NB4 (cell line): ENCODE measurements at regions not wholly inside any gene's neighbourhood (a gene's known extent, or its start where the extent isn't known, plus 50 kb on each side); places are given as distances from the start of the nearest gene placed in this dataset.
A peak's percentile ranks its signal among the peaks of the same experiment; 100 is the strongest.

Experiments
- DNase-seq: peaks from one replicate; pipeline ENCODE4 v3.0.0; 2010; ENCODE audit warnings: low read depth
- H3K4me3 ChIP-seq: one replicate; pipeline ENCODE4 v1.5.1; 2011; ENCODE audit warnings: mild to moderate bottlenecking, low read depth, low read length, moderate library complexity
- MAX ChIP-seq: IDR thresholded peaks from 2 replicates; pipeline ENCODE4 v1.6.1; 2011; ENCODE audit warnings: low read depth, low read length
- MYC ChIP-seq: IDR thresholded peaks from 2 replicates; pipeline ENCODE4 v1.6.1; 2011; ENCODE audit warnings: low read depth, low read length
- POLR2A ChIP-seq: IDR thresholded peaks from 2 replicates; pipeline ENCODE4 v1.6.1; 2011; ENCODE audit warnings: mild to moderate bottlenecking; ENCODE audit not compliant: insufficient read length; ENCODE audit errors: extremely low read depth
- TF ChIP-seq, protein P1 (sequence below): IDR thresholded peaks from one replicate; pipeline ENCODE4 v1.5.1; 2012; ENCODE audit warnings: low read depth, low read length

DNA sequence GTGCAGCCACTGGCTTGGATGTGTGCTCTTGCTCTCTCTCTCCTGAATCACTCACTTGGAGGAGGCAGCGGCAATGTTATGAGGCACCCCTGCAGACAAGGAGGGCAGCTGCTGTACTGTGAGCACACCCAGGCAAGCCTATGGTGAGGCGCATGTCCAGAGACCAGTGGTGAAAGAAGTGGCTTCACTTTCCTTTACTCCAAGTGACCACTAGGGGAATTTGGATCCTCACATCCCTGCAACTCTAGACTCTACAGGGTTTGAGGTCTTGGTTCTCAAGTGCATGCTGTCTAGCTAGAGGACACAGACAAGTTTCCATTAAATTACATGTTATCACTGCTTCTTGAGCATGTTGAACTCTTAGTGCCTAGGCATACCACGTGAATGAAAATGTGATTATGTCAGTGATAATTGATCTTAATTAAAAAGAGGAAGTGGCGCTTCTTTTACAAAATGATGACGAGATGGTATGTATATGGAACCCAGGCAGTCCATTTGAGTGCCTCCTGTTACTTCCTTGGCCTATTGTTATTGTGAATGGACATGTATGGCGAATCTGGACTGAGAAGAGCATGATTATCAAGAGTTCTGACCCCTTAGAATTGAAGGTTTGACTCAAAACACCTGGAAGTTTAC lies 181.0 kb upstream of the CDH2 start:
- no peak for TF ChIP-seq MYC
- TF ChIP-seq, protein P1, sequence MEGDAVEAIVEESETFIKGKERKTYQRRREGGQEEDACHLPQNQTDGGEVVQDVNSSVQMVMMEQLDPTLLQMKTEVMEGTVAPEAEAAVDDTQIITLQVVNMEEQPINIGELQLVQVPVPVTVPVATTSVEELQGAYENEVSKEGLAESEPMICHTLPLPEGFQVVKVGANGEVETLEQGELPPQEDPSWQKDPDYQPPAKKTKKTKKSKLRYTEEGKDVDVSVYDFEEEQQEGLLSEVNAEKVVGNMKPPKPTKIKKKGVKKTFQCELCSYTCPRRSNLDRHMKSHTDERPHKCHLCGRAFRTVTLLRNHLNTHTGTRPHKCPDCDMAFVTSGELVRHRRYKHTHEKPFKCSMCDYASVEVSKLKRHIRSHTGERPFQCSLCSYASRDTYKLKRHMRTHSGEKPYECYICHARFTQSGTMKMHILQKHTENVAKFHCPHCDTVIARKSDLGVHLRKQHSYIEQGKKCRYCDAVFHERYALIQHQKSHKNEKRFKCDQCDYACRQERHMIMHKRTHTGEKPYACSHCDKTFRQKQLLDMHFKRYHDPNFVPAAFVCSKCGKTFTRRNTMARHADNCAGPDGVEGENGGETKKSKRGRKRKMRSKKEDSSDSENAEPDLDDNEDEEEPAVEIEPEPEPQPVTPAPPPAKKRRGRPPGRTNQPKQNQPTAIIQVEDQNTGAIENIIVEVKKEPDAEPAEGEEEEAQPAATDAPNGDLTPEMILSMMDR, result peak; percentile 19
- H3K4me3 ChIP-seq, result no peak overlapping the region
- DNase-seq, result peak; percentile 19

- DNase-seq, result no peak
- TF ChIP-seq MYC (no peak), POLR2A (no peak)
- H3K4me3 ChIP-seq, result no peak overlapping the region
Measured at GRCh38 chr18:28350821-28351220, 173.9 kb upstream of the CDH2 start.

DNA sequence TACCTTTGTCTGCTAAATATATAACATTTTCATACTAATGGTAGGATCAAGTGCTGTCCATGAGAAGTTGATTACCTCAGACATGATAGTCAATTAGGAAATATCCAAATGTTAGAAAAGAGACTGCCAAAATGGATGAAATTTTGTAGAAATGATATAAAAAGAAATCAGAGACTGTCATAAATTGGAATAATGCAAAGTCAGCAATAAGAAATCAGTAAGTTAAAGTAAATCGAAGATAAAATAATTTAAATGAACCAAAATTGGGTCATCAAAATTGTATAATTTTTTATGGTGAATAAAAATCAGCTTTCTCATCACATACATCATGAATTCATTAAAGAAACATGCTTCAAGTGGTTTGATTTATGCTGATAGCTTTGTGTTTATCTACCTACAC lies 165.3 kb upstream of the CDH2 start:
- no peak overlapping the region for H3K4me3 ChIP-seq
- no peak for DNase-seq
- TF ChIP-seq, protein P1, result no peak
- no peak for TF ChIP-seq MYC
- no peak for TF ChIP-seq POLR2A

- TF ChIP-seq, protein P1, result no peak
- TF ChIP-seq MYC (no peak), MAX (no peak), POLR2A (no peak)
- H3K4me3 ChIP-seq, result no peak overlapping the region
- DNase-seq, result no peak
Measured at GRCh38 chr18:28338316-28338715, 161.4 kb upstream of the CDH2 start.

GRCh38 chr18:28334516-28334915 lies 157.6 kb upstream of the CDH2 start:
- no peak for DNase-seq
- TF ChIP-seq POLR2A, result no peak
- no peak for TF ChIP-seq MYC
- H3K4me3 ChIP-seq, result no peak overlapping the region

- DNase-seq, result no peak
- TF ChIP-seq, protein P1, result no peak
- TF ChIP-seq POLR2A, result no peak
- no peak for TF ChIP-seq MAX
- TF ChIP-seq MYC, result no peak
- no peak overlapping the region for H3K4me3 ChIP-seq
Measured at GRCh38 chr18:28332071-28332470, 155.1 kb upstream of the CDH2 start.

- no peak for DNase-seq
- no peak for TF ChIP-seq POLR2A
- TF ChIP-seq, protein P1, result no peak
- no peak for TF ChIP-seq MYC
- TF ChIP-seq MAX, result no peak
Measured at GRCh38 chr18:28331551-28331950, 154.6 kb upstream of the CDH2 start.

More at GRCh38 chr18:28331551-28331950, 154.6 kb upstream of the CDH2 start:
- H3K4me3 ChIP-seq, result no peak overlapping the region
